ENCODE measurements at regions not wholly inside any gene's neighbourhood (a gene's known extent, or its start where the extent isn't known, plus 50 kb on each side); places are given as distances from the start of the nearest gene placed in this dataset.

DNA sequence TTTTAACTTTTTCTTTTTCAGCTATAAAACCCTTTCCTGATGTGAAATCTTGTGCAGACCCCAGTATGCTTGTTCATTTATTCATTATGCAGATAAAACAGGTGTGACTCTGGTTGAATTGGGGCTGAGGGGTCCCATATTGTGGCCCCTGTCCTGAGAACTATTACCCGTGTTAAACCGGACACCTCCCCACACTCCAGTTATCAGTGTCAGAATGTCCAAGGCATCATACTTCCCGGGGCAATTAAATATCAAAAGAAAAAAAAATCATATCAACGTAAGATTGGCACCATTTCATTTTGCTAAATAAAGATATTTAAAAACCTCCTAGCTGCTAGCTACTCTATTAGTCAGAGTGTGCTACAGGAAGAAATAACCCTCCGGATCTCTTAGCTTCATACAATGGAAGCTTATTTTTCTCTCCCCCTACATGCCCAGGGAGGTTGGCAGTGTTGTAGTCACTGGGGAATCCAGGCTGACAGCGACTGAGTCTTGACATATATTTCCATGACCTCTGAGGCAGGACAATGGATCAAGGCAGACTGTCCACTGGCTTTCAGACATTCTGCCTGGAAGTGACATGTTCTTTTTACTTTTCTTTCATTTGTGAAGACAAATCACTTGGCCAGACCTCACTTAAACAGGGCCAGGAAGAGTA, 170.0 kb downstream of the SEC61B start (continued):
- TF ChIP-seq, protein P1, sequence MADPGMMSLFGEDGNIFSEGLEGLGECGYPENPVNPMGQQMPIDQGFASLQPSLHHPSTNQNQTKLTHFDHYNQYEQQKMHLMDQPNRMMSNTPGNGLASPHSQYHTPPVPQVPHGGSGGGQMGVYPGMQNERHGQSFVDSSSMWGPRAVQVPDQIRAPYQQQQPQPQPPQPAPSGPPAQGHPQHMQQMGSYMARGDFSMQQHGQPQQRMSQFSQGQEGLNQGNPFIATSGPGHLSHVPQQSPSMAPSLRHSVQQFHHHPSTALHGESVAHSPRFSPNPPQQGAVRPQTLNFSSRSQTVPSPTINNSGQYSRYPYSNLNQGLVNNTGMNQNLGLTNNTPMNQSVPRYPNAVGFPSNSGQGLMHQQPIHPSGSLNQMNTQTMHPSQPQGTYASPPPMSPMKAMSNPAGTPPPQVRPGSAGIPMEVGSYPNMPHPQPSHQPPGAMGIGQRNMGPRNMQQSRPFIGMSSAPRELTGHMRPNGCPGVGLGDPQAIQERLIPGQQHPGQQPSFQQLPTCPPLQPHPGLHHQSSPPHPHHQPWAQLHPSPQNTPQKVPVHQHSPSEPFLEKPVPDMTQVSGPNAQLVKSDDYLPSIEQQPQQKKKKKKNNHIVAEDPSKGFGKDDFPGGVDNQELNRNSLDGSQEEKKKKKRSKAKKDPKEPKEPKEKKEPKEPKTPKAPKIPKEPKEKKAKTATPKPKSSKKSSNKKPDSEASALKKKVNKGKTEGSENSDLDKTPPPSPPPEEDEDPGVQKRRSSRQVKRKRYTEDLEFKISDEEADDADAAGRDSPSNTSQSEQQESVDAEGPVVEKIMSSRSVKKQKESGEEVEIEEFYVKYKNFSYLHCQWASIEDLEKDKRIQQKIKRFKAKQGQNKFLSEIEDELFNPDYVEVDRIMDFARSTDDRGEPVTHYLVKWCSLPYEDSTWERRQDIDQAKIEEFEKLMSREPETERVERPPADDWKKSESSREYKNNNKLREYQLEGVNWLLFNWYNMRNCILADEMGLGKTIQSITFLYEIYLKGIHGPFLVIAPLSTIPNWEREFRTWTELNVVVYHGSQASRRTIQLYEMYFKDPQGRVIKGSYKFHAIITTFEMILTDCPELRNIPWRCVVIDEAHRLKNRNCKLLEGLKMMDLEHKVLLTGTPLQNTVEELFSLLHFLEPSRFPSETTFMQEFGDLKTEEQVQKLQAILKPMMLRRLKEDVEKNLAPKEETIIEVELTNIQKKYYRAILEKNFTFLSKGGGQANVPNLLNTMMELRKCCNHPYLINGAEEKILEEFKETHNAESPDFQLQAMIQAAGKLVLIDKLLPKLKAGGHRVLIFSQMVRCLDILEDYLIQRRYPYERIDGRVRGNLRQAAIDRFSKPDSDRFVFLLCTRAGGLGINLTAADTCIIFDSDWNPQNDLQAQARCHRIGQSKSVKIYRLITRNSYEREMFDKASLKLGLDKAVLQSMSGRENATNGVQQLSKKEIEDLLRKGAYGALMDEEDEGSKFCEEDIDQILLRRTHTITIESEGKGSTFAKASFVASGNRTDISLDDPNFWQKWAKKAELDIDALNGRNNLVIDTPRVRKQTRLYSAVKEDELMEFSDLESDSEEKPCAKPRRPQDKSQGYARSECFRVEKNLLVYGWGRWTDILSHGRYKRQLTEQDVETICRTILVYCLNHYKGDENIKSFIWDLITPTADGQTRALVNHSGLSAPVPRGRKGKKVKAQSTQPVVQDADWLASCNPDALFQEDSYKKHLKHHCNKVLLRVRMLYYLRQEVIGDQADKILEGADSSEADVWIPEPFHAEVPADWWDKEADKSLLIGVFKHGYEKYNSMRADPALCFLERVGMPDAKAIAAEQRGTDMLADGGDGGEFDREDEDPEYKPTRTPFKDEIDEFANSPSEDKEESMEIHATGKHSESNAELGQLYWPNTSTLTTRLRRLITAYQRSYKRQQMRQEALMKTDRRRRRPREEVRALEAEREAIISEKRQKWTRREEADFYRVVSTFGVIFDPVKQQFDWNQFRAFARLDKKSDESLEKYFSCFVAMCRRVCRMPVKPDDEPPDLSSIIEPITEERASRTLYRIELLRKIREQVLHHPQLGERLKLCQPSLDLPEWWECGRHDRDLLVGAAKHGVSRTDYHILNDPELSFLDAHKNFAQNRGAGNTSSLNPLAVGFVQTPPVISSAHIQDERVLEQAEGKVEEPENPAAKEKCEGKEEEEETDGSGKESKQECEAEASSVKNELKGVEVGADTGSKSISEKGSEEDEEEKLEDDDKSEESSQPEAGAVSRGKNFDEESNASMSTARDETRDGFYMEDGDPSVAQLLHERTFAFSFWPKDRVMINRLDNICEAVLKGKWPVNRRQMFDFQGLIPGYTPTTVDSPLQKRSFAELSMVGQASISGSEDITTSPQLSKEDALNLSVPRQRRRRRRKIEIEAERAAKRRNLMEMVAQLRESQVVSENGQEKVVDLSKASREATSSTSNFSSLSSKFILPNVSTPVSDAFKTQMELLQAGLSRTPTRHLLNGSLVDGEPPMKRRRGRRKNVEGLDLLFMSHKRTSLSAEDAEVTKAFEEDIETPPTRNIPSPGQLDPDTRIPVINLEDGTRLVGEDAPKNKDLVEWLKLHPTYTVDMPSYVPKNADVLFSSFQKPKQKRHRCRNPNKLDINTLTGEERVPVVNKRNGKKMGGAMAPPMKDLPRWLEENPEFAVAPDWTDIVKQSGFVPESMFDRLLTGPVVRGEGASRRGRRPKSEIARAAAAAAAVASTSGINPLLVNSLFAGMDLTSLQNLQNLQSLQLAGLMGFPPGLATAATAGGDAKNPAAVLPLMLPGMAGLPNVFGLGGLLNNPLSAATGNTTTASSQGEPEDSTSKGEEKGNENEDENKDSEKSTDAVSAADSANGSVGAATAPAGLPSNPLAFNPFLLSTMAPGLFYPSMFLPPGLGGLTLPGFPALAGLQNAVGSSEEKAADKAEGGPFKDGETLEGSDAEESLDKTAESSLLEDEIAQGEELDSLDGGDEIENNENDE (IDR thresholded peaks at IDR 0.05; ENCODE audit: insufficient replicate concordance, low read length), result no peak
- TF ChIP-seq BCL11A (IDR thresholded peaks at IDR 0.05; ENCODE audit: low read depth in 2 of 2, low read length in 2 of 2) (no peak), NRF1 (IDR thresholded peaks at IDR 0.05; ENCODE audit: low read depth, low read length) (no peak), JUND (IDR thresholded peaks at IDR 0.05; ENCODE audit: low read length) (no peak), ZNF274 (IDR thresholded peaks at IDR 0.05; ENCODE audit: borderline replicate concordance, extremely low read depth, low read length) (no peak), KDM4A (IDR thresholded peaks at IDR 0.05; ENCODE audit: low read depth, low read length, severe bottlenecking) (no peak)
- TF ChIP-seq, protein P2, sequence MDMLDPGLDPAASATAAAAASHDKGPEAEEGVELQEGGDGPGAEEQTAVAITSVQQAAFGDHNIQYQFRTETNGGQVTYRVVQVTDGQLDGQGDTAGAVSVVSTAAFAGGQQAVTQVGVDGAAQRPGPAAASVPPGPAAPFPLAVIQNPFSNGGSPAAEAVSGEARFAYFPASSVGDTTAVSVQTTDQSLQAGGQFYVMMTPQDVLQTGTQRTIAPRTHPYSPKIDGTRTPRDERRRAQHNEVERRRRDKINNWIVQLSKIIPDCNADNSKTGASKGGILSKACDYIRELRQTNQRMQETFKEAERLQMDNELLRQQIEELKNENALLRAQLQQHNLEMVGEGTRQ (IDR thresholded peaks at IDR 0.05; ENCODE audit: low read length), result no peak
- TF ChIP-seq, protein P3, sequence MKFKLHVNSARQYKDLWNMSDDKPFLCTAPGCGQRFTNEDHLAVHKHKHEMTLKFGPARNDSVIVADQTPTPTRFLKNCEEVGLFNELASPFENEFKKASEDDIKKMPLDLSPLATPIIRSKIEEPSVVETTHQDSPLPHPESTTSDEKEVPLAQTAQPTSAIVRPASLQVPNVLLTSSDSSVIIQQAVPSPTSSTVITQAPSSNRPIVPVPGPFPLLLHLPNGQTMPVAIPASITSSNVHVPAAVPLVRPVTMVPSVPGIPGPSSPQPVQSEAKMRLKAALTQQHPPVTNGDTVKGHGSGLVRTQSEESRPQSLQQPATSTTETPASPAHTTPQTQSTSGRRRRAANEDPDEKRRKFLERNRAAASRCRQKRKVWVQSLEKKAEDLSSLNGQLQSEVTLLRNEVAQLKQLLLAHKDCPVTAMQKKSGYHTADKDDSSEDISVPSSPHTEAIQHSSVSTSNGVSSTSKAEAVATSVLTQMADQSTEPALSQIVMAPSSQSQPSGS (IDR thresholded peaks at IDR 0.05; ENCODE audit: low read length), result no peak
